Neutrophil (primary cell): ENCODE measurements at regions not wholly inside any gene's neighbourhood (a gene's known extent, or its start where the extent isn't known, plus 50 kb on each side); places are given as distances from the start of the nearest gene placed in this dataset.
A peak's percentile ranks its signal among the peaks of the same experiment; 100 is the strongest.

Source experiments
- H3K27ac ChIP-seq: fragments of 200-600 bp; sonication (generic); 2 replicates; pipeline ENCODE4 v1.5.1; 2016; ENCODE audit warnings: mild to moderate bottlenecking, moderate library complexity
- H3K27me3 ChIP-seq: fragments of 200-600 bp; sonication (generic); 2 replicates; pipeline ENCODE4 v1.6.0; 2016; ENCODE audit warnings: mild to moderate bottlenecking
- H3K36me3 ChIP-seq: fragments of 200-600 bp; sonication (generic); 2 replicates; pipeline ENCODE4 v1.5.1; 2017
- H3K4me1 ChIP-seq, 2 experiments: fragments of 200-600 bp in 1 of 2; sonication (generic) in 1 of 2; 1 replicate in 1 of 2; 2 replicates in 1 of 2; pipeline versions ENCODE4 v1.5.1 to v1.6.1; 2013 to 2016; ENCODE audit warnings: low read depth in 1 of 2, low read length in 1 of 2, mild to moderate bottlenecking in 1 of 2, moderate library complexity in 1 of 2; ENCODE audit not compliant: control insufficient read depth in 1 of 2, insufficient read depth in 1 of 2
- H3K4me3 ChIP-seq, 2 experiments: fragments of 200-600 bp in 1 of 2; sonication (generic) in 1 of 2; 1 replicate in 1 of 2; 2 replicates in 1 of 2; pipeline ENCODE4 v1.5.1; 2013 to 2016; ENCODE audit warnings: low read depth in 1 of 2, low read length in 1 of 2, mild to moderate bottlenecking in 1 of 2, moderate library complexity in 1 of 2
- H3K9me3 ChIP-seq: fragments of 200-600 bp; sonication (generic); 2 replicates; pipeline ENCODE4 v1.5.1; 2016
- CTCF ChIP-seq: fragments of 200-600 bp; sonication (generic); IDR thresholded peaks from 2 replicates; pipeline ENCODE4 v1.5.1; 2016; ENCODE audit warnings: antibody characterized with exemption

- H3K9me3 ChIP-seq, result no peaks in the 10 kb centered on the region
- no peak overlapping the region for H3K4me3 ChIP-seq
- peaks cover 10 to 14% of the 10 kb centered on the region in 2 experiments for H3K4me1 ChIP-seq
- TF ChIP-seq CTCF, result peak; percentile 87
- H3K27ac ChIP-seq, result no peak overlapping the region
- H3K27me3 ChIP-seq, result no peaks in the 10 kb centered on the region
- H3K36me3 ChIP-seq, result no peaks in the 10 kb centered on the region
Observed at GRCh38 chr7:22001345-22002004, 55.8 kb upstream of the CDCA7L start.

DNA sequence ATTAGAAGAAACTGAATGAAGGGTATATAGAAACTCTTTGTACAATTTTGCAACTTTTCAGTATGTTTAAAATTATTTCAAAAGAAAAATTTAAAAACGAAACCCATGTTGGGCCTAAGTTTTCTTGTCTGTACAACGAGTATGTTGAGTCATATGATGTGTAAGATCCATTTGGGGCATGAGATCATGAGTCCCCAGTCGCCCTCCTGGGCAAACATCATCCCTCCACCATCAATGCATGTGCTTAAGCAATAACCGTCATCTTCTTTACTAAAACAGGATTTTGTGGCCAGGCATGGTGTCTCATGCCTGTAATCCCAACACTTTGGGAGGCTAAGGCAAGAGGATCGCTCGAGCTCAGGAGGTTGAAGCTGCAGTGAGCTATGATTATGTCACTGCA lies 54.2 kb upstream of the CDCA7L start:
- TF ChIP-seq CTCF, result no peak
- Histone ChIP-seq H3K27ac (no peak overlapping the region), H3K9me3 (no peaks in the 10 kb centered on the region), H3K27me3 (no peaks in the 10 kb centered on the region), H3K4me1 (peaks cover 11 to 17% of the 10 kb centered on the region in 2 experiments), H3K36me3 (no peaks in the 10 kb centered on the region), H3K4me3 (no peak overlapping the region)

GRCh38 chr7:21996641-21997040 lies 50.9 kb upstream of the CDCA7L start:
- Histone ChIP-seq H3K27me3 (no peaks in the 10 kb centered on the region), H3K9me3 (no peaks in the 10 kb centered on the region), H3K4me1 (peaks cover 11 to 17% of the 10 kb centered on the region in 2 experiments), H3K36me3 (no peaks in the 10 kb centered on the region), H3K27ac (no peak overlapping the region), H3K4me3 (no peak overlapping the region)
- TF ChIP-seq CTCF, result no peak
